Panc1 (cell line): ENCODE measurements at regions not wholly inside any gene's neighbourhood (a gene's known extent, or its start where the extent isn't known, plus 50 kb on each side); places are given as distances from the start of the nearest gene placed in this dataset.

Experiments used
- ATAC-seq: fragments of 200-7000 bp; cut with Tn5 transposase; 2 replicates; pipeline ENCODE4 v1.9.1; 2020; ENCODE audit warnings: mild to moderate bottlenecking, moderate library complexity
- BruUV-seq: library from RNA; stranded (reverse); fragments of 400-500 nt; replicated peaks from 2 replicates; lab custom pipeline; 2021; lab: Mats Ljungman, UMichigan
- CTCF ChIA-PET: fragments of 300-600 bp; sonication (Branson Sonifier 250); formaldehyde crosslinking; loops from one replicate; lab custom pipeline; 2022; ENCODE audit warnings: antibody characterized with exemption; lab: Charles Lee
- POLR2A ChIA-PET: fragments of 300-600 bp; sonication (Branson Sonifier 250); formaldehyde crosslinking; loops from one replicate; lab custom pipeline; 2022; ENCODE audit warnings: antibody characterized with exemption; lab: Charles Lee
- DNase-seq: peaks from one replicate; pipeline ENCODE4 v3.0.0-alpha.2; 2010; ENCODE audit warnings: low read depth, low spot score
- H3K27ac ChIP-seq: 2 replicates; pipeline ENCODE4 v1.5.1; 2011; ENCODE audit warnings: mild to moderate bottlenecking, low read length, inconsistent platforms
- H3K27me3 ChIP-seq: fragments of 200-500 bp; sonication (Bioruptor generic); 2 replicates; pipeline ENCODE4 v1.6.0; 2014; ENCODE audit warnings: low read length, inconsistent platforms; ENCODE audit not compliant: control insufficient read depth, insufficient read depth
- H3K36me3 ChIP-seq: fragments of 200-500 bp; sonication (Bioruptor generic); 2 replicates; pipeline ENCODE4 v1.5.1; 2014; ENCODE audit warnings: inconsistent platforms, mild to moderate bottlenecking, low read length, moderate library complexity; ENCODE audit not compliant: control insufficient read depth, insufficient read depth
- H3K4me1 ChIP-seq: 2 replicates; pipeline ENCODE4 v1.5.1; 2011; ENCODE audit warnings: inconsistent platforms, mild to moderate bottlenecking, low read length, moderate library complexity; ENCODE audit not compliant: control insufficient read depth, insufficient read depth
- H3K4me3 ChIP-seq, 2 experiments: 2 replicates each; pipeline ENCODE4 v1.5.1; 2011 to 2012; ENCODE audit warnings: low read depth in 2 of 2, low read length in 2 of 2, mild to moderate bottlenecking in 2 of 2, inconsistent platforms in 1 of 2, moderate library complexity in 1 of 2
- H3K9me3 ChIP-seq: fragments of 200-500 bp; sonication (Bioruptor generic); 2 replicates; pipeline ENCODE4 v1.5.1; 2014; ENCODE audit warnings: low read depth, mild to moderate bottlenecking, inconsistent platforms, low read length, moderate library complexity; ENCODE audit not compliant: control insufficient read depth, insufficient read depth
- POLR2AphosphoS5 ChIP-seq: IDR thresholded peaks from 2 replicates; pipeline ENCODE4 v1.6.1; 2012; ENCODE audit warnings: mild to moderate bottlenecking, low read depth, low read length, moderate library complexity
- SIN3A ChIP-seq: IDR thresholded peaks from 2 replicates; pipeline ENCODE4 v1.6.1; 2012; ENCODE audit warnings: low read depth, mild to moderate bottlenecking, low read length, moderate library complexity, borderline replicate concordance; ENCODE audit not compliant: insufficient read depth
- TCF7L2 ChIP-seq: IDR thresholded peaks from 2 replicates; pipeline ENCODE4 v1.6.1; 2011; ENCODE audit warnings: mild to moderate bottlenecking, low read depth, low read length, inconsistent platforms
- in situ Hi-C: cut with HindIII; loops from 2 replicates; pipeline ENCODE4 v1.10.0; 2016; ENCODE audit warnings: low sequenced_read_pairs, low pct_unique_long_range_greater_than_20kb
- intact Hi-C: fragments of 100-400 bp; cut with micrococcal nuclease; formaldehyde crosslinking; loops from one replicate; pipeline ENCODE4 v1.10.0; 2022; ENCODE audit not compliant: unreplicated experiment
- TF ChIP-seq, protein P1 (sequence below): fragments of 450-650 bp; IDR thresholded peaks from 2 replicates; pipeline ENCODE4 v1.5.1; 2017; ENCODE audit warnings: mild to moderate bottlenecking
- TF ChIP-seq, protein P2 (sequence below), 2 experiments: IDR thresholded peaks; 2 replicates each; pipeline ENCODE4 v1.6.1; 2011 to 2012; ENCODE audit warnings: low read depth in 2 of 2, control low read depth in 1 of 2, low read length in 1 of 2, mild to moderate bottlenecking in 1 of 2, moderate library complexity in 1 of 2; ENCODE audit not compliant: insufficient read depth in 1 of 2

DNA sequence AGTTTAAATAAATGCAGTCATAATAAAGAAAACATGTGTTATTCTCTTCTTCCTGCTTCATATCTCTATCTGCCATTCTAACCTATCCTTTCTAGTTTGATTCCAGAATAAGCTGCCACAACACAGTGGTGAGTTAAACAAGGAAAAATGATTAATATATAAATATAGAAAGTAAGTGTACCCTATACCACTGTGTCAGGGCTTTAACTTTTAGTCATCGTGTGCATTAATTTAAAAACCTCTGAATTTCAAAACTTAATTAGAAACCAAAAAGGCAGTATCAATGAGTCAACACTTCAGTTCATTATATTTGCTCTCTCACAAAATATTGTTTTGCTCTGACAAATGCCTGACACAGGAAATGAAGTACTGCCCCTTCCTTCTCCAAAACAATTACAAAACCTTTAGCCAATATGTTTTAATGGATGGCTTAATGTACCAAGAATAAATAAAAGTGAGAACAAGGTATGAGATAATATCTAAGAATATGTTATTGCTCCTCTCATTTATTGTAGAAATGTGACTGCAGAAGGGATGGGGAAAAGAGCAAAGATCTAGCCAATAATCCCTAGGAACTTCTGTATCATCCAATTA, 634.8 kb downstream of the KCNT2 start:
- CTCF ChIA-PET: no interaction called here
- H3K27ac ChIP-seq: no peak overlapping the region
- intact Hi-C loops (no loop called here), in situ Hi-C loops (no loop called here)
- H3K27me3 ChIP-seq: no peaks in the 10 kb centered on the region
- TF ChIP-seq SIN3A: no peak
- H3K4me3 ChIP-seq: no peak overlapping the region
- BruUV-seq: no TSS peak
- no peak for ATAC-seq
- POLR2A ChIA-PET: no interaction called here
- DNase-seq: no peak
- no peaks in the 10 kb centered on the region for H3K4me1 ChIP-seq
- H3K36me3 ChIP-seq: no peaks in the 10 kb centered on the region
- H3K9me3 ChIP-seq: no peaks in the 10 kb centered on the region

DNA sequence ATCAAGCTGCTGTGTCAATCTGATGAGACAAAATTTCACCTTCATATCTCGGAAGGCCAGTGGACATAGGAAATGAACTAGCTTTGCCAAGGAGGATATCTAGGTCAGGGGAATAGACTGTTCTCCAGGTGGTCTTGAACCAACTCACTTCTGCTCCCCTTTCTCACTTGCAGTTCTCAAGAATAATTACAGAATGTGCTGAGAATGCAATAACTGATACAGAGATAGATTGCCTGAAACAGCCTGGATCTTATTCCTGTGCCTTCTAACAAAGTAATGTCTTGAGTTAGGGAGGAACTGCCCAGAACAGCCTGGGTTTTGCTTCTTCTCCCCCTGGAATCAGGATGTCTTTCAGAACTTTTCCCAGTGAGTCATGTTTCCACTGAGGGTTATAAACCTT, 636.7 kb downstream of the KCNT2 start:
- TF ChIP-seq, protein P1, sequence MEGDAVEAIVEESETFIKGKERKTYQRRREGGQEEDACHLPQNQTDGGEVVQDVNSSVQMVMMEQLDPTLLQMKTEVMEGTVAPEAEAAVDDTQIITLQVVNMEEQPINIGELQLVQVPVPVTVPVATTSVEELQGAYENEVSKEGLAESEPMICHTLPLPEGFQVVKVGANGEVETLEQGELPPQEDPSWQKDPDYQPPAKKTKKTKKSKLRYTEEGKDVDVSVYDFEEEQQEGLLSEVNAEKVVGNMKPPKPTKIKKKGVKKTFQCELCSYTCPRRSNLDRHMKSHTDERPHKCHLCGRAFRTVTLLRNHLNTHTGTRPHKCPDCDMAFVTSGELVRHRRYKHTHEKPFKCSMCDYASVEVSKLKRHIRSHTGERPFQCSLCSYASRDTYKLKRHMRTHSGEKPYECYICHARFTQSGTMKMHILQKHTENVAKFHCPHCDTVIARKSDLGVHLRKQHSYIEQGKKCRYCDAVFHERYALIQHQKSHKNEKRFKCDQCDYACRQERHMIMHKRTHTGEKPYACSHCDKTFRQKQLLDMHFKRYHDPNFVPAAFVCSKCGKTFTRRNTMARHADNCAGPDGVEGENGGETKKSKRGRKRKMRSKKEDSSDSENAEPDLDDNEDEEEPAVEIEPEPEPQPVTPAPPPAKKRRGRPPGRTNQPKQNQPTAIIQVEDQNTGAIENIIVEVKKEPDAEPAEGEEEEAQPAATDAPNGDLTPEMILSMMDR: no peak
- TF ChIP-seq SIN3A (no peak), TCF7L2 (no peak), POLR2AphosphoS5 (no peak)
- TF ChIP-seq, protein P2, sequence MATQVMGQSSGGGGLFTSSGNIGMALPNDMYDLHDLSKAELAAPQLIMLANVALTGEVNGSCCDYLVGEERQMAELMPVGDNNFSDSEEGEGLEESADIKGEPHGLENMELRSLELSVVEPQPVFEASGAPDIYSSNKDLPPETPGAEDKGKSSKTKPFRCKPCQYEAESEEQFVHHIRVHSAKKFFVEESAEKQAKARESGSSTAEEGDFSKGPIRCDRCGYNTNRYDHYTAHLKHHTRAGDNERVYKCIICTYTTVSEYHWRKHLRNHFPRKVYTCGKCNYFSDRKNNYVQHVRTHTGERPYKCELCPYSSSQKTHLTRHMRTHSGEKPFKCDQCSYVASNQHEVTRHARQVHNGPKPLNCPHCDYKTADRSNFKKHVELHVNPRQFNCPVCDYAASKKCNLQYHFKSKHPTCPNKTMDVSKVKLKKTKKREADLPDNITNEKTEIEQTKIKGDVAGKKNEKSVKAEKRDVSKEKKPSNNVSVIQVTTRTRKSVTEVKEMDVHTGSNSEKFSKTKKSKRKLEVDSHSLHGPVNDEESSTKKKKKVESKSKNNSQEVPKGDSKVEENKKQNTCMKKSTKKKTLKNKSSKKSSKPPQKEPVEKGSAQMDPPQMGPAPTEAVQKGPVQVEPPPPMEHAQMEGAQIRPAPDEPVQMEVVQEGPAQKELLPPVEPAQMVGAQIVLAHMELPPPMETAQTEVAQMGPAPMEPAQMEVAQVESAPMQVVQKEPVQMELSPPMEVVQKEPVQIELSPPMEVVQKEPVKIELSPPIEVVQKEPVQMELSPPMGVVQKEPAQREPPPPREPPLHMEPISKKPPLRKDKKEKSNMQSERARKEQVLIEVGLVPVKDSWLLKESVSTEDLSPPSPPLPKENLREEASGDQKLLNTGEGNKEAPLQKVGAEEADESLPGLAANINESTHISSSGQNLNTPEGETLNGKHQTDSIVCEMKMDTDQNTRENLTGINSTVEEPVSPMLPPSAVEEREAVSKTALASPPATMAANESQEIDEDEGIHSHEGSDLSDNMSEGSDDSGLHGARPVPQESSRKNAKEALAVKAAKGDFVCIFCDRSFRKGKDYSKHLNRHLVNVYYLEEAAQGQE (IDR thresholded peaks at IDR 0.05; ENCODE audit: insufficient read depth in 1 of 2, low read depth in 2 of 2, low read length in 1 of 2): no peak
- in situ Hi-C loops: no loop called here
- Histone ChIP-seq H3K4me3 (no peak overlapping the region), H3K4me1 (no peaks in the 10 kb centered on the region), H3K27ac (no peak overlapping the region), H3K36me3 (no peaks in the 10 kb centered on the region), H3K9me3 (no peaks in the 10 kb centered on the region), H3K27me3 (no peaks in the 10 kb centered on the region)
- no peak for DNase-seq
- ChIA-PET POLR2A (no interaction called here), CTCF (no interaction called here)
- BruUV-seq: no TSS peak
- ATAC-seq: no peak
- intact Hi-C loops: no loop called here

DNA sequence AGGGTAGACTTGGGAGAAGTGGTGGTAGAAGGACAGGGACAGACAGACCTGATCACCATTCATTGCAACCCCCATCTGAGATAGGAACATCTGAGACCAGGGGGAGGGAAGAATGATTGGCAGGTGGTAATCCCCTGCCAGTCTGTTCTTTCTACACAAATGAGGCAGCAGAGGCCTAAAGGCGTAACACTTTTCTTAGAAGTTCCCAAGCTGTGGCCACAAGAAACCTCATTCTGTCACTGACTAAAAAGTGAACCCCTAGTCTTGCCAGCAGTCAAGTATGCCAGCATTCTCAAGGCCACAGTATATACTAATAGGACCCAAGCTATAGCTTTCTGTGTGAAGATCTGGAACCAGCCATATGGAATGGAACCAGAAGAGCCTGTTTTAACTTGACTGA, 638.0 kb downstream of the KCNT2 start:
- DNase-seq: no peak
- no peak for ATAC-seq
- Histone ChIP-seq H3K27ac (no peak overlapping the region), H3K27me3 (no peaks in the 10 kb centered on the region), H3K4me3 (no peak overlapping the region), H3K4me1 (no peaks in the 10 kb centered on the region), H3K9me3 (no peaks in the 10 kb centered on the region), H3K36me3 (no peaks in the 10 kb centered on the region)
- in situ Hi-C loops (no loop called here), intact Hi-C loops (no loop called here)
- BruUV-seq: no TSS peak
- POLR2A ChIA-PET: no interaction called here
- CTCF ChIA-PET: no interaction called here
- TF ChIP-seq, protein P1: no peak
